Cerebellar cortex (tissue), 1 donor: ENCODE measurements at regions not wholly inside any gene's neighbourhood (a gene's known extent, or its start where the extent isn't known, plus 50 kb on each side); places are given as distances from the start of the nearest gene placed in this dataset.
"Not testable (repeated sequence)": the region's sequence is repeated elsewhere in the genome, so short reads cannot be mapped to it uniquely, and the experiment has no call there.

ENCODE experiments used
- DNase-seq: peaks from one replicate; pipeline ENCODE4 v3.0.0-alpha.2; 2015; ENCODE audit warnings: low spot score

- DNase-seq = no peak
Measured at GRCh38 chr6:1230689-1231605, 81.0 kb upstream of the FOXQ1 start.

DNA sequence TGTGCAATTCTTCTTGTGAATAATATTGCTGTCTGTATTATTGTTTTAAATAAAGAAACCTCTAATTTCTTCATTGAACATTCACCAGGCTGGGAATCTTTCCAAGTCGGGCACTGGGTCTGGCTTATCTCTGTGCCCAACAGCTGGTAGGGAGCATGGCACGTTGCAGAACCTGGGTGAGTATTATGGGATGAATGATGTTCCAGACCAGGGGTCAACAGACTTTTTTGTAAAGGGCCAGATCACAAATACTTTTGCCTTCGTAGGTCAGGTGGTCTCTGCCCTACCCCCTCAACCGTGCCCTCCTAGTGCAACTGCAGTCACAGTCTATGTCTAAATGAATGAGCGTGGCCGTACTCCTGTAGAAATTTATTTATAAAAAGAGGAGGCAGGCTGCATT lies 81.6 kb upstream of the FOXQ1 start:
- DNase-seq = no peak

GRCh38 chr6:1229808-1230207 lies 82.1 kb upstream of the FOXQ1 start:
- DNase-seq = no peak

DNA sequence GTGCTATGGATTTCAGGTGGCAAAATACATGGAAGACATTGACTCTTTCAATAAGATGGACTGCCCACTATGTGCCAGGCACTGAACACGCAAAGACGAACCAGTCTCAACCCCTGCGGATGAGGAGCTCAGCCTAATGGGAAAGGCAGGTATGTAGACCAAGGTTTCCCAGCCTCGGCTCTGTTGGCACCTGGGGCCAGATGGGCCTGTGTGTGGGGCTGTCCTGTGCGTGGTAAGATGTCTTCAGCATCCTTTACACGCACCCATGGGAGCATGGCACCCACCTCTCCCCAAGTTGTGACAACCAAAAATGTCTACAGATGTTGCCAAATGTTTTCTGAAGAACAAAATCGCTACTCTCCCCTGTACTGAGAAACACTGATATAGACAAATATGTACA lies 82.6 kb upstream of the FOXQ1 start:
- no peak for DNase-seq

DNA sequence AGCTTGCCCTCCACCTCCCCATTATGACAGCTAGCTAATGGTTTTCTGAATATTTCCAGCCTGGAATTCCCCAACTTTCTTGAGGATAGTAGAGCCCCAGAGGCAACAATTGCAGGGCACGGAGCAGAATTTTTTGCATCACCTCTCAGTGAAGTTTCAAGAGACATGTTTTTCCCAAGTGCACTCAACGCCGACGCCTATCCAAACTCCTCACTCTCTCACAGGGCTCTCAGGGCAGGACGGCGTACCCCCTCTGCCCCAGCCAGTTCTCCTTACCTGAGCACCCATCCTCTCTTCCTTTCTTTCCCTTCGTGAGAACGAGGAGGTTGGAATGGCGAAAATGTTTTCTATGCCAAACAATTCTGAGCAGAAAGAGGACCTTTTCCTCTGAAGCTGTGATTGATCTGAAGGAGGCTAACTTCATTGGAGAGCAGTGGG lies 83.1 kb upstream of the FOXQ1 start:
- no peak for DNase-seq

- no peak for DNase-seq
Measured at GRCh38 chr6:1227935-1228753, 83.8 kb upstream of the FOXQ1 start.

- DNase-seq = no peak
Measured at GRCh38 chr6:1227600-1227934, 84.3 kb upstream of the FOXQ1 start.

GRCh38 chr6:1226277-1227099 lies 85.4 kb upstream of the FOXQ1 start:
- no peak for DNase-seq

DNA sequence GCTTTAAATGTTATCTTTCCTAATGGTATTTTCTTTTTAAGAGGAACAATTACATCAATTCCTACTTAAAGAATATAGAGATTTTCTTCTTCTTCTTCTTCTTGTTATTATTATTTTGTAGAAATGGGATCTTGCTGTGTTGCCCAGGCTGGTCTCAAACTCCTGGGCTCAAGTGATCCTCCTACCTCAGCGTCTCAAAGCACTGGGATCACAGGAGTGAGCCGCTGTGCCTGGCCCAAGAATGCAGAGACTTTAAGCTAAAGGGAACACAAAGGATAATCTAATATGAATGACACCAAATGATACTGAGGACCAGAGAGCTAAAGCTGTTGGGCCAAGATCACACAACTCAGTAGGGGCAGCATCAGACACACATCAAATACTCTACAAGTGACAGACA lies 87.4 kb upstream of the FOXQ1 start:
- DNase-seq = no peak

DNA sequence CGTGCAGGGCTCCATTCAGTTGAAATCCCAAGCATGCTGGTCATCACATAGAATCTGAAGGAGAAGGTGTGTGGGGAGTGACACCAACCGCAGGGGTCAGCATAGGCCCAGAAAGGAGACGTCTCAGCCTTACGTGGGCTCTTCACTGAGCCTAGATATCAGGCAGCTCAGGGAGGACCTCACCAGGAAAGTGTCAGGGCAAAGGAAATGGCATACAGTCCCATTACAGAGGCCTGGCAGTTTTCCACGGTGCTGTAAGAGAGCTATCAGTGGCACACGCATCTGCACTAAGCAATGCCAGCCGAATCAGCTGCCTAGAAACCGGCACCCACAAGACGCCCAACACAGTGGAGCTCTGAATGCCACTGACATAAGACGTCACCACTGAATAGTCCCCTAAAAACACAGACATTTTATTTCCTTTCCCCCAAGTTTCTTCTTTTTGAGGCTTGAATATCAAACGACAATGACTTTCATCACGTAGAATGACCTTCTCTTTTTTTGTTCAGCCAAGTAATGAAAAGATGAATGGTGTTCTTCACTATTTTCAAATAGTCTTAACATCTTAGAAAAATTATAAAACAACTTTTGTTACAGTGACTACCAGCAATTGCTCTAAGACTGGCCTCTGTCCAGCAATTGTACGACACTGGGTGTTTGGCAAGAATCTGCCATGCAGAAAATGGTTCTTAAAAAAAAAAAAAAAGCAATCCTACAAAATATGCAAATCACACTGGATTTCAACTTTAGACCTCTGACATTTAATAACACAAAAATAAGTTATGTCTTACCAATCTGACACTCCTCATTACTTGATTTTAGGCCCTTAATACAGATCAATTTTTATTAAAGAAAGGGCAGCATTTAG lies 88.9 kb upstream of the FOXQ1 start:
- DNase-seq = no peak

DNA sequence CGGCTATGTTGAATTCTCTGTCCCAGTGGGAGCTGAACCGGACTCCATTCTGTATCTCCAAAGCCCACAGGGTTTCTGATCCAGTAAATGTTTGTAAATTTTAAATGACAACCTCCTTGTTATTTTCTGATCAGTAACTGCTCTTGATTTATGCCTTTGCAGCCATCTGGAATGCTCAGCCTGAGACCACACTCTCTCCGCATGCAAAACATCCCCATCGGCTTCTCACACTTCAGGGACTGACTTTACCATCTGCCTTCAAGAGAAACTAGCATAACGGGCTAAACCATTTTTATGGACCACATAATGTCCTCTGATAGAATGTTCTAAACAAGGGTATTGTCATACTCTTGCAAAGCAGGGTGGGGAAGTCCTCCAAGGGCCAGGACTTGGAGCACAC lies 94.5 kb upstream of the FOXQ1 start:
- no peak for DNase-seq

DNA sequence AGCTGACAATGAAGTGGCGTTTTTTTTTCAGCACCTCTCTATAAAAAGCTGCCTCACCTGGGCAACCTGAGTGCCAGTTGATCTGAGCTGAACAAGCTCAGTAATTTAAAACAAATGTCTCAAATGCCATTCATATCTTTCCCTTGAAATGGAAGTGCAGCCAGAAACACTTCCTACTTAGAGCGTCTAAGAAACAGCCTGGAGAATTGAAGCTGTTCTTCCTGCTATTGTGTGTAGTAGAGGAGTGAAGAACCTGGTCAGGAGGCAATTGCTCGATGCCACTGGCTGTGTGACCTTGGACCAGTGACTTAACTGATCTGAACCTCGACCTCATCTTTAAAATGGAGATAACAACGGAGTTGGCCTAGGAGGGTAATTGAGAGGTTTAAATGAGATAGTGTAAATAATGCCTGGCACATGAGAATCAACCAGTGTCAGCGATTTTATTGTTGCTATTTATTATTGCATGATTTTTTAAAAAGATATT lies 95.4 kb upstream of the FOXQ1 start:
- no peak for DNase-seq

DNA sequence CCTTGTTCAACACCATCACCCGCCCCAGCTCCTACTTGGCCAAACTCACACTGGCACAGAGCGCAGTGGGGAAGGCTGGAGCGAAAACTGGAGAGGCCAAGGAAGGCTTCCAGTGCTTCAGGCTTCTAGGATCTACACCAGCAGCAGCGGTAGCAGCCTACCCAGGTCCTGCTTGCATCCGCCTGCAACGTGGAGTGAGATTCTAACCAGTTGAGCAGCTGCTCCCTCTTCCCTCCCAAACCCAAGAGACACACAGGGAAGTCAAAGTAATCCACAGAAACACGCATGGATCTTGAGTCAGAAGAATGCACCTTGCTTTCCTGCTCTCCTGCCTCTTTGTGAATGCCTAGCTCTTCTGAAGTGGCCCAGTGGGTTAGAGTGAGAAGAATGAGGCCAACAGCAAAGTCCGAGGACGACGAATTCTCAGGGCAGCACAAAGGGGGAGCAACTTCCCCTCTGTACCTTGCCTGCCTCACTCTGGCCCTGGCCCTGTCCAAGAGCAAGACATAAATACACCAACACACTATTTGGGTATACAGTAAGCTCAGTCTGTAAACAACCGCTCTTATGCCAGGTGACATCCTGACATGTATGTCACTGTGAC lies 95.9 kb upstream of the FOXQ1 start:
- no peak for DNase-seq

DNA sequence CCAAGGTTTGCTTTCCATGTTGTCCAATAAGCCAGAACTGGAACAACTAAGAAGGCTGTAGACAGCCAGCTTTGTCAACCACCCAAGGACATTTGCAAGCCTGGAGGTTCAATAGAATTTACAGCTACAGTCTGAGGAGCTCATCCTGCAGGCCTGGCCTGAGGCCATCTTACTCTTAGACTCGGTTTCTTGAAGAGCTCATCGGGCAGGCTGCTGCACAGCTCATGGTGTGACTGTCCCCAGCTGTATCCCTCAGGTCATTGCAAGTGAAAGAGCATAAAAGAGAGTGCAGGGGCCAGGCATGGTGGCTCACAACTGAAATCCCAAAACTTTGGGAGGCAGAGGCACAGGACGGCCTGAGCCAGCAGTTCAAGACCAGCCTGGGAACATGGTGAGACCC lies 96.9 kb upstream of the FOXQ1 start:
- no peak for DNase-seq

DNA sequence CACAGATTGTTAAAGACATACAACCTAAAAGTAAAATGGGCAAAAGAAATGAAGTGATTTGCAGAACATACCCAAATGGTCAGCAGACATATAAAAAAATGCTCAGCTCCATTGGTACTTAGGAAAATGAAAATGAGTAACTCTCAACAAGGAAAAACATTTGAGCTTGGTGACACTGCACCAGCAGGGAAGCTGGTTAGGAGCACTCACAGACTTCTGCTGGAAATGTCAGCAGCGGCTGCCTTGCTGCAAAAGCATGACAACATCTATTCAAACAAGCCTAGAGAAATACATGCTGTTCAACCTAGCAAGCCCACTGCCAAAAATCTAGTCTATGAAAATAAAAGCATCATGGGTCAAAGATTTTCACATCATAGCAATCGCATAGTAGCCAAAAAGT lies 99.0 kb upstream of the FOXQ1 start:
- no peak for DNase-seq

DNA sequence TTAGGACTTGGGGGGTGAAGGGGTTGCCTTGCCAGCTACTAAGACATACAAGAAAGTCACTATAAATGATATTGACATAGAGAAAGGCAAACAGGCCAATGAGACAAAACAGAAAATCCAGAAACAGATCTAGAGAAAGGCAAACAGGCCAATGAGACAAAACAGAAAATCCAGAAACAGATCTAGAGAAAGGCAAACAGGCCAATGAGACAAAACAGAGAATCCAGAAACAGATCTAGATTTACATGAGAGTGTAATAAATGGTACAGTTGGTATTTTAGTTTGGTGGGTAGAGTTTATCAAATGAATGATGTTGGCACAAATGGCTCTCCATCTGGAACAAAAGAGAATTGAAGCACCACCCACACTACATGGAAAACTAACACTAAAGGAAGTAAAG lies 99.8 kb upstream of the FOXQ1 start:
- not testable (repeated sequence) for DNase-seq

DNA sequence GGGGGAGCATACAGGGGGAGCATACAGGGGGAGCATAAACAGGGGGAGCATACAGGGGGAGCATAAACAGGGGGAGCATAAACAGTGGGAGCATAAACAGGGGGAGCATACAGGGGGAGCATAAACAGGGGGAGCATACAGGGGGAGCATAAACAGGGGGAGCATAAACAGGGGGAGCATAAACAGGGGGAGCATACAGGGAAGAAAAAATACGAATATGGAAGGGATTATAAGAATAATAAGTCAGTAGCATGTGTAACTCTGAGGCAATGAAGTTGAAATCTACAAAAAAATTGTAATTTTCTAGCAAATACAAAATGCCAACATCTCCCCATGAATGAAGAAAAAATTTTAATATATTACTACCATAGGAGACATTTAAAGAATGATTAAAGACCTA lies 101.3 kb upstream of the FOXQ1 start:
- DNase-seq = not testable (repeated sequence)

GRCh38 chr6:1208876-1209275 lies 103.0 kb upstream of the FOXQ1 start:
- DNase-seq = no peak

DNA sequence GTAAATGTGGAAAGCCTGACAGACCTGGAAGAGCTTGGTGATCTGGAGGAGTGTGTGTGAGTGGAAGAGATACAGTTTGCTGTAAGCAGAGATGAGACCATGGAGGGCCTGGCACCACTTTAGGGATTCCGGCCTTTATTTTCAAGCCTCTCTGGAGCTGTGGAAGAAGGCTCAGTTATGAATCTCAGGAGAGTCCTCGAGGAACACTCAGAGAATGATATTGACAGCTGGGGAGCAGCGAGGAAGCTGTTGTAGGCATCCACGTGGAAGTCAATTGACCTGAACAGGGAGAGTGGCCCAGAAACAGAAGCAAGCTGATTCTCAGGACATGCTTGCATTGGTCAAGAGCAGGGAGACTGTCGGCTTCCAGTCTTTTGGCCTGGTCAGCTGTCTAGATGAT lies 108.4 kb upstream of the FOXQ1 start:
- DNase-seq = no peak

DNA sequence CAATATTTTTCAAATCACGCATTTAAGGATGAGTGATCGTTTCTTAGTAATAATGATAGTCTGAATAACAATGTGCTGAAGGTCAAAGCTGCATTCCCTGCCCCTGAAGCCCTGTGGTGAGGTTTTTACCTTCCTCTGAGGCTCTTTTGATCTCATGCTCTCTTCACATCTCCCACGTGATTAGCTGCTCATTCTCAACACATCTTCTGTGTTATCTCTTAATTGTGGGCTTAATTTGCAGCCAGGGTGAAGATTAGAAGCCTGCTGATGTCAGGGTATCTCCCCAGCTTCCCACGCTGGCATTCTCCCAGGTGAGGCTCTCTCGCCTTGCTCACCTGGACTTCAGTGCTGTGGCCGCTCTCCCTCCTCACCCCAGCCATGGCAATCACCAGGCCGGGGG lies 109.7 kb upstream of the FOXQ1 start:
- no peak for DNase-seq
